Liver (tissue), 8 donors: ENCODE measurements at regions not wholly inside any gene's neighbourhood (a gene's known extent, or its start where the extent isn't known, plus 50 kb on each side); places are given as distances from the start of the nearest gene placed in this dataset.

Source experiments
- DNase-seq: peaks from one replicate; pipeline ENCODE4 v3.0.0-alpha.2; 2017; ENCODE audit warnings: low spot score
- H3K27ac ChIP-seq, 2 donors: one replicate each; pipeline ENCODE4 v1.7.0; 2013; ENCODE audit warnings: inconsistent platforms in 2 of 2, low read length in 2 of 2, control low read depth in 1 of 2, low read depth in 1 of 2, mild to moderate bottlenecking in 1 of 2
- H3K27me3 ChIP-seq, 4 donors: one replicate each; pipeline versions ENCODE4 v1.6.1 to v1.7.0; 2013; ENCODE audit warnings: low read length in 3 of 4, inconsistent platforms in 1 of 4, mild to moderate bottlenecking in 1 of 4, moderate library complexity in 1 of 4; ENCODE audit not compliant: control insufficient read depth in 4 of 4, insufficient read depth in 4 of 4
- H3K36me3 ChIP-seq, 4 donors: one replicate each; pipeline versions ENCODE4 v1.6.1 to v1.7.0; 2013; ENCODE audit warnings: low read length in 3 of 4, mild to moderate bottlenecking in 3 of 4, low read depth in 1 of 4, moderate library complexity in 1 of 4; ENCODE audit not compliant: control insufficient read depth in 4 of 4, insufficient read depth in 3 of 4
- H3K4me1 ChIP-seq, 4 donors: one replicate each; pipeline versions ENCODE4 v1.6.1 to v1.7.0; 2013; ENCODE audit warnings: low read length in 3 of 4, mild to moderate bottlenecking in 3 of 4, moderate library complexity in 1 of 4; ENCODE audit not compliant: control insufficient read depth in 4 of 4, insufficient read depth in 4 of 4
- H3K4me3 ChIP-seq, 3 donors: one replicate each; pipeline versions ENCODE4 v1.6.1 to v1.7.0; 2013; ENCODE audit warnings: low read length in 3 of 3, control low read depth in 1 of 3, low read depth in 1 of 3, mild to moderate bottlenecking in 1 of 3
- H3K9ac ChIP-seq, 2 donors: one replicate each; pipeline ENCODE4 v1.7.0; 2013; ENCODE audit warnings: low read length in 2 of 2, mild to moderate bottlenecking in 2 of 2, moderate library complexity in 2 of 2, control low read depth in 1 of 2, low read depth in 1 of 2
- H3K9me3 ChIP-seq, 4 donors: one replicate each; pipeline versions ENCODE4 v1.6.1 to v1.7.0; 2013; ENCODE audit warnings: low read length in 3 of 4; ENCODE audit not compliant: control insufficient read depth in 4 of 4
- EGR1 ChIP-seq, 2 donors: IDR thresholded peaks; 2 replicates each; pipeline ENCODE4 v1.6.1; 2016 to 2018; ENCODE audit warnings: antibody characterized with exemption in 2 of 2, low read depth in 2 of 2
- FOXA2 ChIP-seq: IDR thresholded peaks from 2 replicates; pipeline ENCODE4 v1.6.1; 2016; ENCODE audit warnings: antibody characterized with exemption
- GABPA ChIP-seq, 2 donors: IDR thresholded peaks in 1 of 2; conservative IDR thresholded peaks in 1 of 2; 2 replicates each; pipeline ENCODE4 v1.6.1; 2016; ENCODE audit warnings: antibody characterized with exemption in 2 of 2, mild to moderate bottlenecking in 1 of 2, moderate library complexity in 1 of 2
- HNF4A ChIP-seq, 2 donors: conservative IDR thresholded peaks; 2 replicates each; pipeline ENCODE4 v1.6.1; 2016; ENCODE audit warnings: antibody characterized with exemption in 2 of 2, mild to moderate bottlenecking in 2 of 2
- HNF4G ChIP-seq: IDR thresholded peaks from 2 replicates; pipeline ENCODE4 v1.6.1; 2016; ENCODE audit warnings: antibody characterized with exemption
- JUND ChIP-seq, 2 donors: IDR thresholded peaks; 2 replicates each; pipeline ENCODE4 v1.6.1; 2016; ENCODE audit warnings: antibody characterized with exemption in 2 of 2
- NR2F2 ChIP-seq: IDR thresholded peaks from 2 replicates; pipeline ENCODE4 v1.6.1; 2016; ENCODE audit warnings: antibody characterized with exemption
- RAD21 ChIP-seq, 2 donors: IDR thresholded peaks; 2 replicates each; pipeline ENCODE4 v1.6.1; 2016; ENCODE audit warnings: antibody characterized with exemption in 2 of 2, mild to moderate bottlenecking in 2 of 2
- RXRA ChIP-seq, 2 donors: IDR thresholded peaks; 2 replicates each; pipeline ENCODE4 v1.6.1; 2017 to 2018; ENCODE audit warnings: antibody characterized with exemption in 2 of 2, mild to moderate bottlenecking in 1 of 2
- SP1 ChIP-seq: IDR thresholded peaks from 2 replicates; pipeline ENCODE4 v1.6.1; 2018; ENCODE audit warnings: antibody characterized with exemption, mild to moderate bottlenecking
- TAF1 ChIP-seq: conservative IDR thresholded peaks from 2 replicates; pipeline ENCODE4 v1.6.1; 2016; ENCODE audit warnings: antibody characterized with exemption, mild to moderate bottlenecking
- YY1 ChIP-seq: IDR thresholded peaks from 2 replicates; pipeline ENCODE4 v1.6.1; 2016; ENCODE audit warnings: antibody characterized with exemption, mild to moderate bottlenecking
- WGBS: extraction: QIAGEN DNeasy Blood & Tissue Kit; methylation state at CpG from one replicate; pipeline ENCODE4 v1.1.7; 2013; 5-methylcytosine and 5-hydroxymethylcytosine counted together
- TF ChIP-seq, protein P1 (sequence below): fragments of 150-350 bp; IDR thresholded peaks from 2 replicates; pipeline ENCODE4 v1.5.1; 2017; ENCODE audit warnings: improper control_type of control experiment, low read depth, low read length; ENCODE audit not compliant: missing input control
- TF ChIP-seq, protein P2 (sequence below): IDR thresholded peaks from 2 replicates; pipeline ENCODE4 v1.6.1; 2016; ENCODE audit warnings: antibody characterized with exemption, mild to moderate bottlenecking
- TF ChIP-seq, protein P3 (sequence below): IDR thresholded peaks from 2 replicates; pipeline ENCODE4 v1.6.1; 2016; ENCODE audit warnings: antibody characterized with exemption
- TF ChIP-seq, protein P4 (sequence below): IDR thresholded peaks from 2 replicates; pipeline ENCODE4 v1.6.1; 2016; ENCODE audit warnings: antibody characterized with exemption
- TF ChIP-seq, protein P5 (sequence below): IDR thresholded peaks from 2 replicates; pipeline ENCODE4 v1.6.1; 2016; ENCODE audit warnings: antibody characterized with exemption
- donor health status: healthy.
- donor health status: healthy.
- donor health status: healthy.
- donor health status: healthy.
- donor health status: healthy.

DNA sequence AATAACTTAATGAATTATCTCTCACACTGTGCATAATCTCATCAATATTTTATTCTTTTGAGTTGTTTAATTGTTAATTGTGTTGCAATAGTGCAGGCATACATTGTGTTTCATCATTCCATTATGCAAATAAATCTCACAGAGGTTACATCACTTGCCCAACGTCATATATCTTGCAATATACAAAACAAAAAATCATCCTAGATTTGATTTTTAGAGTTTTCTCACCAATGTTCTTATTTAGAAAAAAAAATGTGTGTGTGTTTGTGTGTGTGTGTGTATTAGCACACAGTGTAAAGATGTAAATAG lies 662.5 kb upstream of the GBE1 start:
- H3K9ac ChIP-seq = no peak overlapping the region
- no peaks in the 10 kb centered on the region for H3K36me3 ChIP-seq
- no peak for DNase-seq
- H3K4me3 ChIP-seq = no peak overlapping the region
- H3K9me3 ChIP-seq = no peaks in the 10 kb centered on the region
- 14% methylated on average over 1 of the region's 1 CpG for WGBS
- TF ChIP-seq HNF4A (conservative IDR thresholded peaks at IDR 0.05) (no peak), NR2F2 (no peak), EGR1 (IDR thresholded peaks at IDR 0.05; ENCODE audit: low read depth in 2 of 2) (no peak), GABPA (IDR thresholded peaks at IDR 0.05 in 1 of 2, conservative IDR thresholded peaks at IDR 0.05 in 1 of 2) (no peak), RXRA (IDR thresholded peaks at IDR 0.05) (no peak), SP1 (no peak), YY1 (no peak), HNF4G (no peak), JUND (IDR thresholded peaks at IDR 0.05) (no peak), TAF1 (no peak), RAD21 (IDR thresholded peaks at IDR 0.05) (no peak), FOXA2 (no peak)
- TF ChIP-seq, protein P1, sequence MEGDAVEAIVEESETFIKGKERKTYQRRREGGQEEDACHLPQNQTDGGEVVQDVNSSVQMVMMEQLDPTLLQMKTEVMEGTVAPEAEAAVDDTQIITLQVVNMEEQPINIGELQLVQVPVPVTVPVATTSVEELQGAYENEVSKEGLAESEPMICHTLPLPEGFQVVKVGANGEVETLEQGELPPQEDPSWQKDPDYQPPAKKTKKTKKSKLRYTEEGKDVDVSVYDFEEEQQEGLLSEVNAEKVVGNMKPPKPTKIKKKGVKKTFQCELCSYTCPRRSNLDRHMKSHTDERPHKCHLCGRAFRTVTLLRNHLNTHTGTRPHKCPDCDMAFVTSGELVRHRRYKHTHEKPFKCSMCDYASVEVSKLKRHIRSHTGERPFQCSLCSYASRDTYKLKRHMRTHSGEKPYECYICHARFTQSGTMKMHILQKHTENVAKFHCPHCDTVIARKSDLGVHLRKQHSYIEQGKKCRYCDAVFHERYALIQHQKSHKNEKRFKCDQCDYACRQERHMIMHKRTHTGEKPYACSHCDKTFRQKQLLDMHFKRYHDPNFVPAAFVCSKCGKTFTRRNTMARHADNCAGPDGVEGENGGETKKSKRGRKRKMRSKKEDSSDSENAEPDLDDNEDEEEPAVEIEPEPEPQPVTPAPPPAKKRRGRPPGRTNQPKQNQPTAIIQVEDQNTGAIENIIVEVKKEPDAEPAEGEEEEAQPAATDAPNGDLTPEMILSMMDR = no peak
- TF ChIP-seq, protein P2, sequence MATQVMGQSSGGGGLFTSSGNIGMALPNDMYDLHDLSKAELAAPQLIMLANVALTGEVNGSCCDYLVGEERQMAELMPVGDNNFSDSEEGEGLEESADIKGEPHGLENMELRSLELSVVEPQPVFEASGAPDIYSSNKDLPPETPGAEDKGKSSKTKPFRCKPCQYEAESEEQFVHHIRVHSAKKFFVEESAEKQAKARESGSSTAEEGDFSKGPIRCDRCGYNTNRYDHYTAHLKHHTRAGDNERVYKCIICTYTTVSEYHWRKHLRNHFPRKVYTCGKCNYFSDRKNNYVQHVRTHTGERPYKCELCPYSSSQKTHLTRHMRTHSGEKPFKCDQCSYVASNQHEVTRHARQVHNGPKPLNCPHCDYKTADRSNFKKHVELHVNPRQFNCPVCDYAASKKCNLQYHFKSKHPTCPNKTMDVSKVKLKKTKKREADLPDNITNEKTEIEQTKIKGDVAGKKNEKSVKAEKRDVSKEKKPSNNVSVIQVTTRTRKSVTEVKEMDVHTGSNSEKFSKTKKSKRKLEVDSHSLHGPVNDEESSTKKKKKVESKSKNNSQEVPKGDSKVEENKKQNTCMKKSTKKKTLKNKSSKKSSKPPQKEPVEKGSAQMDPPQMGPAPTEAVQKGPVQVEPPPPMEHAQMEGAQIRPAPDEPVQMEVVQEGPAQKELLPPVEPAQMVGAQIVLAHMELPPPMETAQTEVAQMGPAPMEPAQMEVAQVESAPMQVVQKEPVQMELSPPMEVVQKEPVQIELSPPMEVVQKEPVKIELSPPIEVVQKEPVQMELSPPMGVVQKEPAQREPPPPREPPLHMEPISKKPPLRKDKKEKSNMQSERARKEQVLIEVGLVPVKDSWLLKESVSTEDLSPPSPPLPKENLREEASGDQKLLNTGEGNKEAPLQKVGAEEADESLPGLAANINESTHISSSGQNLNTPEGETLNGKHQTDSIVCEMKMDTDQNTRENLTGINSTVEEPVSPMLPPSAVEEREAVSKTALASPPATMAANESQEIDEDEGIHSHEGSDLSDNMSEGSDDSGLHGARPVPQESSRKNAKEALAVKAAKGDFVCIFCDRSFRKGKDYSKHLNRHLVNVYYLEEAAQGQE = no peak
- TF ChIP-seq, protein P3, sequence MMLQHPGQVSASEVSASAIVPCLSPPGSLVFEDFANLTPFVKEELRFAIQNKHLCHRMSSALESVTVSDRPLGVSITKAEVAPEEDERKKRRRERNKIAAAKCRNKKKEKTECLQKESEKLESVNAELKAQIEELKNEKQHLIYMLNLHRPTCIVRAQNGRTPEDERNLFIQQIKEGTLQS = no peak
- TF ChIP-seq, protein P4, sequence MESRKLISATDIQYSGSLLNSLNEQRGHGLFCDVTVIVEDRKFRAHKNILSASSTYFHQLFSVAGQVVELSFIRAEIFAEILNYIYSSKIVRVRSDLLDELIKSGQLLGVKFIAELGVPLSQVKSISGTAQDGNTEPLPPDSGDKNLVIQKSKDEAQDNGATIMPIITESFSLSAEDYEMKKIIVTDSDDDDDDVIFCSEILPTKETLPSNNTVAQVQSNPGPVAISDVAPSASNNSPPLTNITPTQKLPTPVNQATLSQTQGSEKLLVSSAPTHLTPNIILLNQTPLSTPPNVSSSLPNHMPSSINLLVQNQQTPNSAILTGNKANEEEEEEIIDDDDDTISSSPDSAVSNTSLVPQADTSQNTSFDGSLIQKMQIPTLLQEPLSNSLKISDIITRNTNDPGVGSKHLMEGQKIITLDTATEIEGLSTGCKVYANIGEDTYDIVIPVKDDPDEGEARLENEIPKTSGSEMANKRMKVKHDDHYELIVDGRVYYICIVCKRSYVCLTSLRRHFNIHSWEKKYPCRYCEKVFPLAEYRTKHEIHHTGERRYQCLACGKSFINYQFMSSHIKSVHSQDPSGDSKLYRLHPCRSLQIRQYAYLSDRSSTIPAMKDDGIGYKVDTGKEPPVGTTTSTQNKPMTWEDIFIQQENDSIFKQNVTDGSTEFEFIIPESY = no peak
- no peaks in the 10 kb centered on the region for H3K4me1 ChIP-seq
- no peak overlapping the region for H3K27ac ChIP-seq
- H3K27me3 ChIP-seq = no peaks in the 10 kb centered on the region

DNA sequence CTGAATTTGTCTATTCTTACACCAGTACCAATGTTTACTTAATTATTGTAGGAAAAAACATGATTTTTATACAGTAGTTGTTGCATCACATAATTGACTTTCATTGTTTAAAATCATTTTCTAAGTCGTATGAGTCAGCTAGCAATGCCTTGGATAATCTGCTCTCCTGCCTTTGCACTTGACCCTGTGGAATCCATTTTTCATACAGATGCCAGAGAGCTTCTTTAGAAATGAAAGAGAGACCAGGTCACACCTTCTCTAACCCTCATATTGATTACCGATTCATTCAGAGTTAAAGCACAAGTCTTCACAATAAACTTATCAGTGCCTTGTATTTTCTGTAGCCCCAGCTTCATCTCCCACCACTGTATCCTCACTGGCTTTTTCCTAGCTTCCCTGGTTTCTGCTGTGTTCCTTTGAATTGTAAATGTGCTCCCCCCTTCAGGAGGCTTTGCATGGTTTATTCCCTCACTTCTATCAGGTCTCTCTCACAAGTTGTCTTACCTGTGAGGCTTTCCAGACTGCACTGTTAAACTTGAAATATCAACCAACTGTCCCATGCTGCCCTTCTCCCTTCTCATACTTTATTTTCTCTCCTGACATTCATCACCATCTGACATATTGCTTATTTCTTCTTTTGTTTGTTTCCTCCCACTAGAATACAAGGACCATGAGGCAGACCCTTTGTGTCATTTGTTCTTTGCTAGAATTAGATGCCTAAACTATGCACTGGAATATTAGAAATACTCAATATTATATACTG lies 662.0 kb upstream of the GBE1 start:
- 23% methylated on average over 2 of the region's 2 CpGs for WGBS
- Histone ChIP-seq H3K27ac (no peak overlapping the region), H3K27me3 (no peaks in the 10 kb centered on the region), H3K9me3 (no peaks in the 10 kb centered on the region), H3K36me3 (no peaks in the 10 kb centered on the region), H3K4me3 (no peak overlapping the region), H3K9ac (no peak overlapping the region), H3K4me1 (no peaks in the 10 kb centered on the region)
- DNase-seq = no peak
- TF ChIP-seq, protein P5, sequence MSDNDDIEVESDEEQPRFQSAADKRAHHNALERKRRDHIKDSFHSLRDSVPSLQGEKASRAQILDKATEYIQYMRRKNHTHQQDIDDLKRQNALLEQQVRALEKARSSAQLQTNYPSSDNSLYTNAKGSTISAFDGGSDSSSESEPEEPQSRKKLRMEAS = no peak
- TF ChIP-seq, protein P2 = no peak
- TF ChIP-seq HNF4G = no peak
- TF ChIP-seq, protein P3 = no peak
- TF ChIP-seq, protein P4 = no peak
- no peak for TF ChIP-seq RAD21 (IDR thresholded peaks at IDR 0.05)
